ENCODE measurements at regions not wholly inside any gene's neighbourhood (a gene's known extent, or its start where the extent isn't known, plus 50 kb on each side); places are given as distances from the start of the nearest gene placed in this dataset.

DNA sequence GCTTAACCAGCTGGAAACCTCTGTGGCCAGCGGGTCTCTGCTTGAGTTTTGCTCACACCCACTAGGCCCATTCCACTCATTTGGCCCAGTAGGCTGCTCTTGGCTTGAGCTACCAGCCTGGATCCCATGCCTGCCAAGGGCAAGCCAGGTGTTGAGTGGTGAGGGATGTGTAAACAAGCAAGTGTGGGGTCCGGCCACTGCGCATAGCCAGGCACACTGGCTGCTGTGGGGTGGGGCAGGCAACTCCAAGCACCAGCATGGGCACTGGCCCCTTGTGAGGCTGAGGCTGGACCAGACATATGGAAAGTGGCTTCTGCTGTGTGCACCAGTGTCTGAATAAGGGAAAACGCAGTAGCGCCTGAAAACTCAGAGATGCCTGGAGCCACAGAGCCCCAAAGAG lies 732.7 kb downstream of the NR4A2 start:
- TF ChIP-seq BHLHE40 (IDR thresholded peaks at IDR 0.05; ENCODE audit: low read depth, low read length) = no peak
- no CpG with 5 or more reads among the region's 5 CpGs for WGBS, 2 experiments (ENCODE audit: extremely low coverage in 2 of 2, insufficient read length in 1 of 2)
- H2BK15ac ChIP-seq (ENCODE audit: low read depth, low read length) = no peak overlapping the region
- no peak overlapping the region for H2AK9ac ChIP-seq (replicated peaks; ENCODE audit: low read depth, low read length, poor library complexity)
- H3K14ac ChIP-seq (replicated peaks; ENCODE audit: low read depth, low read length) = no peak overlapping the region
- H3K4me2 ChIP-seq (ENCODE audit: low read depth, low read length) = no peak overlapping the region
- DNase-seq (no peak), ATAC-seq (ENCODE audit: low read depth) (no peak)
- BruUV-seq (replicated peaks) = no TSS peak
- H3K4me3 ChIP-seq (ENCODE audit: insufficient read depth, low read depth, low read length) = no peak overlapping the region
- ChIA-PET CTCF (no interaction called here), POLR2A (ENCODE audit: unreplicated experiment) (no interaction called here)
- no peak overlapping the region for H4K5ac ChIP-seq (ENCODE audit: low read depth, low read length)
- no peaks in the 10 kb centered on the region for H3K79me1 ChIP-seq (ENCODE audit: low read depth in 1 of 2, low read length in 2 of 2)
- no peaks in the 10 kb centered on the region for H3K27me3 ChIP-seq (ENCODE audit: control insufficient read depth, insufficient read depth, low read length)
- no peak overlapping the region for H3K9ac ChIP-seq (ENCODE audit: low read depth, low read length)
- H3K23ac ChIP-seq (ENCODE audit: low read depth, low read length) = no peak overlapping the region
- no peak overlapping the region for H2BK120ac ChIP-seq (ENCODE audit: low read depth, low read length)
- in situ Hi-C loops (cut with MboI; ENCODE audit: low sequenced_read_pairs) (no loop called here), intact Hi-C loops (cut with micrococcal nuclease) (no loop called here), dilution Hi-C loops (cut with HindIII; ENCODE audit: low sequenced_read_pairs, unreplicated experiment) (no loop called here)
- no peak overlapping the region for H4K91ac ChIP-seq (ENCODE audit: insufficient read depth, low read depth, low read length)
- H3K9me3 ChIP-seq (ENCODE audit: control insufficient read depth, insufficient read depth, low read length) = peaks cover 18% of the 10 kb centered on the region
- H2AK5ac ChIP-seq (ENCODE audit: low read depth, low read length) = no peak overlapping the region
- no peak overlapping the region for H3K27ac ChIP-seq (ENCODE audit: insufficient read depth, low read length)
- no peaks in the 10 kb centered on the region for H4K20me1 ChIP-seq (ENCODE audit: insufficient read depth, low read length)
- H3K4me1 ChIP-seq (ENCODE audit: control insufficient read depth, insufficient read depth, low read length) = no peaks in the 10 kb centered on the region
- H2BK5ac ChIP-seq (ENCODE audit: low read depth, low read length, poor library complexity, severe bottlenecking) = no peak overlapping the region
- no peaks in the 10 kb centered on the region for H3K36me3 ChIP-seq (ENCODE audit: control insufficient read depth, insufficient read depth, low read length)
- H4K8ac ChIP-seq (ENCODE audit: low read depth in 2 of 2, low read length in 2 of 2) = no peak overlapping the region
- H3K18ac ChIP-seq (ENCODE audit: low read depth, low read length) = no peak overlapping the region
- H3K4ac ChIP-seq (ENCODE audit: low read depth, low read length) = no peak overlapping the region
- no peaks in the 10 kb centered on the region for H3K9me1 ChIP-seq (ENCODE audit: insufficient read depth, low read length)
- H3K56ac ChIP-seq (ENCODE audit: extremely low read depth, insufficient read depth, low read length) = no peak overlapping the region
- no peak overlapping the region for H2BK20ac ChIP-seq (ENCODE audit: low read depth, low read length)
- H2AFZ ChIP-seq (replicated peaks; ENCODE audit: low read length, poor library complexity) = no peak overlapping the region

Data from IMR-90 (cell line).